ENCODE measurements at regions not wholly inside any gene's neighbourhood (a gene's known extent, or its start where the extent isn't known, plus 50 kb on each side); places are given as distances from the start of the nearest gene placed in this dataset.
A peak's percentile ranks its signal among the peaks of the same experiment; 100 is the strongest.

- Histone ChIP-seq H4K8ac (ENCODE audit: low read length) (no peak overlapping the region), H2BK120ac (ENCODE audit: low read depth, low read length) (no peak overlapping the region), H3K4me3 (ENCODE audit: insufficient read depth in 1 of 2, low read depth in 1 of 2, low read length in 2 of 2) (no peak overlapping the region), H3K23ac (ENCODE audit: low read length in 2 of 2) (no peak overlapping the region), H3K27me3 (ENCODE audit: control insufficient read depth in 1 of 2, insufficient read depth in 1 of 2, low read length in 2 of 2) (no peaks in the 10 kb centered on the region), H2BK12ac (ENCODE audit: low read length in 2 of 2) (no peak overlapping the region), H2BK5ac (ENCODE audit: low read depth, low read length, poor library complexity, severe bottlenecking) (no peak overlapping the region), H3K9me3 (ENCODE audit: control insufficient read depth, low read length) (peaks cover 9% of the 10 kb centered on the region), H3K14ac (ENCODE audit: low read length in 2 of 2) (no peak overlapping the region), H3K27ac (ENCODE audit: low read length, poor library complexity, severe bottlenecking) (no peak overlapping the region), H3K36me3 (ENCODE audit: control insufficient read depth in 1 of 2, insufficient read depth in 2 of 2, low read depth in 1 of 2, low read length in 2 of 2) (no peaks in the 10 kb centered on the region), H2AFZ (ENCODE audit: low read depth, low read length) (no peak overlapping the region), H3K79me1 (replicated peaks; ENCODE audit: low read length, poor library complexity, severe bottlenecking) (no peaks in the 10 kb centered on the region), H3K18ac (ENCODE audit: low read depth in 1 of 2, low read length in 2 of 2) (no peak overlapping the region), H3K9ac (ENCODE audit: low read length) (no peak overlapping the region), H3K4me2 (ENCODE audit: low read length, poor library complexity, severe bottlenecking) (no peak overlapping the region), H3K4ac (ENCODE audit: low read depth in 1 of 2, low read length in 2 of 2) (no peak overlapping the region), H2AK5ac (ENCODE audit: low read length, severe bottlenecking) (no peak overlapping the region), H2BK15ac (ENCODE audit: low read depth, poor library complexity, severe bottlenecking) (no peak overlapping the region), H4K91ac (ENCODE audit: low read length) (no peak overlapping the region), H3K4me1 (ENCODE audit: control insufficient read depth, insufficient read depth, low read depth, low read length) (peaks cover 10% of the 10 kb centered on the region)
- no peak for DNase-seq
- WGBS, result 41% methylated on average over 4 of the region's 4 CpGs
Observed at GRCh38 chr1:229756666-229757065, 130.6 kb downstream of the URB2 start.

- Histone ChIP-seq H3K27me3 (ENCODE audit: control insufficient read depth in 1 of 2, insufficient read depth in 1 of 2, low read length in 2 of 2) (no peaks in the 10 kb centered on the region), H3K79me1 (replicated peaks; ENCODE audit: low read length, poor library complexity, severe bottlenecking) (no peaks in the 10 kb centered on the region), H3K23ac (ENCODE audit: low read length in 2 of 2) (no peak overlapping the region), H2AFZ (ENCODE audit: low read depth, low read length) (no peak overlapping the region), H3K4ac (ENCODE audit: low read depth in 1 of 2, low read length in 2 of 2) (no peak overlapping the region), H4K8ac (ENCODE audit: low read length) (no peak overlapping the region), H3K9me3 (ENCODE audit: control insufficient read depth, low read length) (peaks cover 9% of the 10 kb centered on the region), H3K36me3 (ENCODE audit: control insufficient read depth in 1 of 2, insufficient read depth in 2 of 2, low read depth in 1 of 2, low read length in 2 of 2) (no peaks in the 10 kb centered on the region), H3K4me3 (ENCODE audit: insufficient read depth in 1 of 2, low read depth in 1 of 2, low read length in 2 of 2) (no peak overlapping the region), H2BK5ac (ENCODE audit: low read depth, low read length, poor library complexity, severe bottlenecking) (no peak overlapping the region), H4K91ac (ENCODE audit: low read length) (no peak overlapping the region), H3K14ac (ENCODE audit: low read length in 2 of 2) (no peak overlapping the region), H2BK120ac (ENCODE audit: low read depth, low read length) (no peak overlapping the region), H3K9ac (ENCODE audit: low read length) (no peak overlapping the region), H3K18ac (ENCODE audit: low read depth in 1 of 2, low read length in 2 of 2) (no peak overlapping the region), H2AK5ac (ENCODE audit: low read length, severe bottlenecking) (no peak overlapping the region), H3K4me2 (ENCODE audit: low read length, poor library complexity, severe bottlenecking) (no peak overlapping the region), H3K4me1 (ENCODE audit: control insufficient read depth, insufficient read depth, low read depth, low read length) (peaks cover 10% of the 10 kb centered on the region), H2BK15ac (ENCODE audit: low read depth, poor library complexity, severe bottlenecking) (no peak overlapping the region), H3K27ac (ENCODE audit: low read length, poor library complexity, severe bottlenecking) (no peak overlapping the region), H2BK12ac (ENCODE audit: low read length in 2 of 2) (no peak overlapping the region)
- no peak for DNase-seq
Observed at GRCh38 chr1:229757226-229757625, 131.2 kb downstream of the URB2 start.

GRCh38 chr1:229758101-229759036 lies 132.3 kb downstream of the URB2 start:
- Histone ChIP-seq H2AK5ac (ENCODE audit: low read length, severe bottlenecking) (peak overlapping the region; percentile 42), H3K4ac (ENCODE audit: low read depth in 1 of 2, low read length in 2 of 2) (no peak overlapping the region), H3K23ac (ENCODE audit: low read length in 2 of 2) (no peak overlapping the region), H3K18ac (ENCODE audit: low read depth in 1 of 2, low read length in 2 of 2) (no peak overlapping the region), H2BK5ac (ENCODE audit: low read depth, low read length, poor library complexity, severe bottlenecking) (no peak overlapping the region), H4K8ac (ENCODE audit: low read length) (no peak overlapping the region), H3K4me3 (ENCODE audit: insufficient read depth in 1 of 2, low read depth in 1 of 2, low read length in 2 of 2) (no peak overlapping the region), H3K4me2 (ENCODE audit: low read length, poor library complexity, severe bottlenecking) (no peak overlapping the region), H3K27ac (ENCODE audit: low read length, poor library complexity, severe bottlenecking) (no peak overlapping the region), H3K79me1 (replicated peaks; ENCODE audit: low read length, poor library complexity, severe bottlenecking) (no peaks in the 10 kb centered on the region), H3K9me3 (ENCODE audit: control insufficient read depth, low read length) (peaks cover 9% of the 10 kb centered on the region), H3K14ac (ENCODE audit: low read length in 2 of 2) (no peak overlapping the region), H2BK15ac (ENCODE audit: low read depth, poor library complexity, severe bottlenecking) (no peak overlapping the region), H3K4me1 (ENCODE audit: control insufficient read depth, insufficient read depth, low read depth, low read length) (peaks cover 10% of the 10 kb centered on the region), H3K36me3 (ENCODE audit: control insufficient read depth in 1 of 2, insufficient read depth in 2 of 2, low read depth in 1 of 2, low read length in 2 of 2) (no peaks in the 10 kb centered on the region), H3K9ac (ENCODE audit: low read length) (no peak overlapping the region), H2AFZ (ENCODE audit: low read depth, low read length) (no peak overlapping the region), H4K91ac (ENCODE audit: low read length) (no peak overlapping the region), H3K27me3 (ENCODE audit: control insufficient read depth in 1 of 2, insufficient read depth in 1 of 2, low read length in 2 of 2) (no peaks in the 10 kb centered on the region), H2BK12ac (ENCODE audit: low read length in 2 of 2) (no peak overlapping the region), H2BK120ac (ENCODE audit: low read depth, low read length) (no peak overlapping the region)
- WGBS, result 82% methylated on average over 15 of the region's 15 CpGs
- no peak for DNase-seq

GRCh38 chr1:229759037-229759435 lies 133.0 kb downstream of the URB2 start:
- WGBS, result 74% methylated on average over 4 of the region's 5 CpGs
- H3K18ac ChIP-seq (ENCODE audit: low read depth in 1 of 2, low read length in 2 of 2), result no peak overlapping the region
- no peak for DNase-seq
- H2AK5ac ChIP-seq (ENCODE audit: low read length, severe bottlenecking), result no peak overlapping the region
- no peak overlapping the region for H3K4me2 ChIP-seq (ENCODE audit: low read length, poor library complexity, severe bottlenecking)
- no peak overlapping the region for H2BK15ac ChIP-seq (ENCODE audit: low read depth, poor library complexity, severe bottlenecking)
- no peak overlapping the region for H3K4me3 ChIP-seq (ENCODE audit: insufficient read depth in 1 of 2, low read depth in 1 of 2, low read length in 2 of 2)
- no peak overlapping the region for H4K8ac ChIP-seq (ENCODE audit: low read length)
- no peak overlapping the region for H3K14ac ChIP-seq (ENCODE audit: low read length in 2 of 2)
- H3K23ac ChIP-seq (ENCODE audit: low read length in 2 of 2), result no peak overlapping the region
- no peak overlapping the region for H2AFZ ChIP-seq (ENCODE audit: low read depth, low read length)
- no peak overlapping the region for H4K91ac ChIP-seq (ENCODE audit: low read length)
- H3K9me3 ChIP-seq (ENCODE audit: control insufficient read depth, low read length), result peaks cover 9% of the 10 kb centered on the region
- H2BK5ac ChIP-seq (ENCODE audit: low read depth, low read length, poor library complexity, severe bottlenecking), result no peak overlapping the region
- no peak overlapping the region for H3K27ac ChIP-seq (ENCODE audit: low read length, poor library complexity, severe bottlenecking)
- H2BK120ac ChIP-seq (ENCODE audit: low read depth, low read length), result no peak overlapping the region
- no peak overlapping the region for H3K9ac ChIP-seq (ENCODE audit: low read length)
- H2BK12ac ChIP-seq (ENCODE audit: low read length in 2 of 2), result no peak overlapping the region
- H3K4ac ChIP-seq (ENCODE audit: low read depth in 1 of 2, low read length in 2 of 2), result no peak overlapping the region
- no peaks in the 10 kb centered on the region for H3K27me3 ChIP-seq (ENCODE audit: control insufficient read depth in 1 of 2, insufficient read depth in 1 of 2, low read length in 2 of 2)
- H3K4me1 ChIP-seq (ENCODE audit: control insufficient read depth, insufficient read depth, low read depth, low read length), result peaks cover 9% of the 10 kb centered on the region
- no peaks in the 10 kb centered on the region for H3K36me3 ChIP-seq (ENCODE audit: control insufficient read depth in 1 of 2, insufficient read depth in 2 of 2, low read depth in 1 of 2, low read length in 2 of 2)
- H3K79me1 ChIP-seq (replicated peaks; ENCODE audit: low read length, poor library complexity, severe bottlenecking), result no peaks in the 10 kb centered on the region

Data from mesenchymal stem cell (in vitro differentiated cells and primary cell).